ENCODE measurements at regions not wholly inside any gene's neighbourhood (a gene's known extent, or its start where the extent isn't known, plus 50 kb on each side); places are given as distances from the start of the nearest gene placed in this dataset.

GRCh38 chr12:67455236-67455635 is 186.1 kb downstream of the CAND1 start:
- TF ChIP-seq CTCF (IDR thresholded peaks at IDR 0.05; ENCODE audit: low read length) (no peak), EZH2 (IDR thresholded peaks at IDR 0.05; ENCODE audit: borderline replicate concordance, low read length) (no peak)
